ENCODE measurements at regions not wholly inside any gene's neighbourhood (a gene's known extent, or its start where the extent isn't known, plus 50 kb on each side); places are given as distances from the start of the nearest gene placed in this dataset.

- no peak for DNase-seq
These were observed 291.6 kb upstream of the VEPH1 start for GRCh38 chr3:157794771-157795170.

- no peak for DNase-seq
These were observed 290.5 kb upstream of the VEPH1 start for GRCh38 chr3:157793745-157794144.

- no peak for DNase-seq
These were observed 285.9 kb upstream of the VEPH1 start for GRCh38 chr3:157789162-157789561.

- DNase-seq, result no peak
These were observed 283.4 kb upstream of the VEPH1 start for GRCh38 chr3:157786618-157787017.

- DNase-seq, result no peak
These were observed 283.0 kb upstream of the VEPH1 start for GRCh38 chr3:157786211-157786610.

- DNase-seq, result no peak
These were observed 282.0 kb upstream of the VEPH1 start for GRCh38 chr3:157785102-157785826.

- no peak for DNase-seq
These were observed 279.0 kb upstream of the VEPH1 start for GRCh38 chr3:157782236-157782635.

GRCh38 chr3:157776861-157777260 lies 273.6 kb upstream of the VEPH1 start:
- no peak for DNase-seq

GRCh38 chr3:157775446-157775845 lies 272.2 kb upstream of the VEPH1 start:
- DNase-seq, result no peak

- DNase-seq, result no peak
These were observed 266.2 kb upstream of the VEPH1 start for GRCh38 chr3:157769378-157769777.

- DNase-seq, result no peak
These were observed 264.4 kb upstream of the VEPH1 start for GRCh38 chr3:157767607-157768006.

GRCh38 chr3:157763644-157764043 lies 260.4 kb upstream of the VEPH1 start:
- DNase-seq, result no peak

- no peak for DNase-seq
These were observed 256.1 kb upstream of the VEPH1 start for GRCh38 chr3:157759311-157759710.

- DNase-seq, result no peak
These were observed 252.0 kb upstream of the VEPH1 start for GRCh38 chr3:157755233-157755632.

GRCh38 chr3:157754451-157754850 lies 251.2 kb upstream of the VEPH1 start:
- no peak for DNase-seq

GRCh38 chr3:157753787-157754136 lies 250.5 kb upstream of the VEPH1 start:
- DNase-seq, result no peak

GRCh38 chr3:157752956-157753786 lies 250.0 kb upstream of the VEPH1 start:
- no peak for DNase-seq

- no peak for DNase-seq
These were observed 249.3 kb upstream of the VEPH1 start for GRCh38 chr3:157752554-157752953.

- DNase-seq, result no peak
These were observed 248.2 kb upstream of the VEPH1 start for GRCh38 chr3:157751386-157751785.

GRCh38 chr3:157746391-157746790 lies 243.2 kb upstream of the VEPH1 start:
- no peak for DNase-seq

GRCh38 chr3:157741607-157742006 lies 238.4 kb upstream of the VEPH1 start:
- no peak for DNase-seq

- no peak for DNase-seq
These were observed 235.2 kb upstream of the VEPH1 start for GRCh38 chr3:157738441-157738840.

GRCh38 chr3:157718800-157719199 lies 215.6 kb upstream of the VEPH1 start:
- DNase-seq, result no peak

GRCh38 chr3:157713101-157713500 lies 209.9 kb upstream of the VEPH1 start:
- no peak for DNase-seq

GRCh38 chr3:157705258-157705657 lies 202.0 kb upstream of the VEPH1 start:
- no peak for DNase-seq

All from NCI-H2029 treated with DMSO at 0.1 percent for 48 hours (cell line).